Activated CD4-positive, alpha-beta memory T cell treated with anti-CD3 and anti-CD28 coated beads, Interleukin-2, amount 10 ng/mL, durations not matched to agents 7 days and 5 days (primary cell): ENCODE measurements at regions not wholly inside any gene's neighbourhood (a gene's known extent, or its start where the extent isn't known, plus 50 kb on each side); places are given as distances from the start of the nearest gene placed in this dataset.
"Not testable (repeated sequence)": the region's sequence is repeated elsewhere in the genome, so short reads cannot be mapped to it uniquely, and the experiment has no call there.

Experiments used
- CTCF ChIA-PET: fragments of 350-600 bp; sonication (Branson Sonifier 250); formaldehyde crosslinking; loops from one replicate; lab custom pipeline; 2021; ENCODE audit warnings: antibody characterized with exemption, inconsistent platforms; lab: Charles Lee
- POLR2A ChIA-PET: fragments of 350-600 bp; sonication (Branson Sonifier 250); formaldehyde crosslinking; loops from one replicate; lab custom pipeline; 2021; ENCODE audit warnings: antibody characterized with exemption; lab: Charles Lee
- DNase-seq: peaks from one replicate; pipeline ENCODE4 v3.0.0-alpha.2; 2020
- H3K27ac Mint-ChIP-seq: one replicate; pipeline ENCODE4 v1.8.0; 2021; ENCODE audit warnings: mild to moderate bottlenecking, mixed read lengths
- H3K27me3 Mint-ChIP-seq: one replicate; pipeline ENCODE4 v1.8.0; 2021; ENCODE audit warnings: mixed read lengths
- H3K36me3 Mint-ChIP-seq: one replicate; pipeline ENCODE4 v1.8.0; 2021; ENCODE audit warnings: low read depth, mixed read lengths
- H3K4me1 Mint-ChIP-seq: one replicate; pipeline ENCODE4 v1.8.0; 2021; ENCODE audit warnings: mixed read lengths
- H3K4me3 Mint-ChIP-seq: one replicate; pipeline ENCODE4 v1.8.0; 2021; ENCODE audit warnings: mild to moderate bottlenecking, mixed read lengths
- H3K9me3 Mint-ChIP-seq: one replicate; pipeline ENCODE4 v1.8.0; 2021; ENCODE audit warnings: mixed read lengths

DNA sequence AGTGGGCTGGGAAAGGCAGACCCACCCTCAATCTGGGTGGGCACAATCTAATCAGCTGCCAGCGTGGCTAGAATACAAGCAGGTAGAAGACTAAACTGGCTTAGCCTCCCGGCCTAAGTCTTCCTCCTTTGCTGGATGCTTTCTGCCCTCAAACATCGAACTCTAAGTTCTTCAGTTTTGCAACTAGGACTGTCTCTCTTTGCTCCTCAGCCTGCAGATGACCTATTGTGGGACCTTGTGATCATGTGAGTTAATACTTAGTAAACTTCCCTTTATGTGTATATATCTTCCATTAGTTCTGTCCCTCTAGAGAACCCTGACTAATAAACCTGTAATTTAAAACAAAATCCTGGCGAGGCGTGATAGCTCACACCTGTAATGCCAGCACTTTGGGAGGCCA, 51.8 kb upstream of the SLC39A8 start:
- POLR2A ChIA-PET, H3K27ac Mint-ChIP-seq, H3K4me1 Mint-ChIP-seq, H3K36me3 Mint-ChIP-seq, H3K9me3 Mint-ChIP-seq, H3K27me3 Mint-ChIP-seq, H3K4me3 Mint-ChIP-seq, DNase-seq: not testable (repeated sequence)
- CTCF ChIA-PET, result interaction anchor here (0.7 kb wide), 1 partner anchor 34 kb away, joined by 3 read pairs; no protein-coding TSS in a partner anchor

- H3K27me3 Mint-ChIP-seq, result peaks cover 6% of the 10 kb centered on the region
- CTCF ChIA-PET, result no interaction called here
- H3K36me3 Mint-ChIP-seq, result no peaks in the 10 kb centered on the region
- no peak overlapping the region for H3K4me3 Mint-ChIP-seq
- DNase-seq, result no peak
- no peaks in the 10 kb centered on the region for H3K9me3 Mint-ChIP-seq
- no peak overlapping the region for H3K27ac Mint-ChIP-seq
- H3K4me1 Mint-ChIP-seq, result no peaks in the 10 kb centered on the region
- POLR2A ChIA-PET, result no interaction called here
These were observed 53.7 kb upstream of the SLC39A8 start for GRCh38 chr4:102399021-102399420.

- CTCF ChIA-PET, result no interaction called here
- no peak overlapping the region for H3K4me3 Mint-ChIP-seq
- no peaks in the 10 kb centered on the region for H3K4me1 Mint-ChIP-seq
- POLR2A ChIA-PET, result no interaction called here
- no peak overlapping the region for H3K27ac Mint-ChIP-seq
- no peaks in the 10 kb centered on the region for H3K9me3 Mint-ChIP-seq
- no peaks in the 10 kb centered on the region for H3K36me3 Mint-ChIP-seq
- DNase-seq, result no peak
- peaks cover 6% of the 10 kb centered on the region for H3K27me3 Mint-ChIP-seq
These were observed 55.6 kb upstream of the SLC39A8 start for GRCh38 chr4:102400898-102401297.

DNA sequence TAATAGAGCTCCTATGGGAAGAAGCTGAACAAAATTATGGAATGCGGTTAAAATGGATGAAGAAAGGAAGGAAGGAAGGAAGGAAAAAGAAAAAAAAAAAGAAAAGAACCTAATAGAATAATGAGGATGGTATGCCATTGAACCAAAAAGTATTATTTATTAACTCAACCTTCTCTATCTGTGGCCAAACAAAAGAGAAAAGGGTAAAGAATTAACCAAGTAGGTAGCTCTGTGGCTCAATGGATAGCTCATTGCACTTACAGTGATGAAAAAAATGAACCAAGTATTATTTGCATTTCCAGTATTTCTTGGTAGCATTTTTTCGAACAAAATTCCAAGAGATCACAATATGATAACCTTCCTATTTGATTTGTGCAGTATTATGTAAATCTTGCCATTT, 56.9 kb upstream of the SLC39A8 start:
- no peak for DNase-seq
- H3K4me1 Mint-ChIP-seq, result no peaks in the 10 kb centered on the region
- CTCF ChIA-PET, result no interaction called here
- no peak overlapping the region for H3K27ac Mint-ChIP-seq
- POLR2A ChIA-PET, result no interaction called here
- H3K36me3 Mint-ChIP-seq, result no peaks in the 10 kb centered on the region
- peaks cover 6% of the 10 kb centered on the region for H3K27me3 Mint-ChIP-seq
- no peaks in the 10 kb centered on the region for H3K9me3 Mint-ChIP-seq
- H3K4me3 Mint-ChIP-seq, result no peak overlapping the region

DNA sequence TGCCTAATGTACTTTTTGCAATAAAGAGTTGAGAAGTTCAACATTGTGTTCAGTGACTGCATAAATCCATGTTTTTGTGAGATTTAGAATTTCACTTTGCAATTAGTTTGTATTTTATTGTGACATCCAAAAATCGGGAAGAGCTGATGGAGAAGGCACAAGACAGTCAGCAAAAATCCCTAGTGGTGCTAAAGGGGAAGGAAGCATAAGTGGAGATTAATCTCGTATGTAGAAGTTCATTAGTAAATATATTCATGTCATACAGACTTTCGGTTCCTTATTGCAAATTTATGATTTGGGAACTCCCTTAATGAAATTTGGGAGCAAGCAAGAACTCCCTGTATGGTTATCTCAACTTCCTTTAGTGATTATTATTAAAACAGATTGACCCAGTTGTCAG, 57.8 kb upstream of the SLC39A8 start:
- H3K27ac Mint-ChIP-seq, result no peak overlapping the region
- POLR2A ChIA-PET, result no interaction called here
- H3K4me3 Mint-ChIP-seq, result no peak overlapping the region
- peaks cover 6% of the 10 kb centered on the region for H3K27me3 Mint-ChIP-seq
- CTCF ChIA-PET, result no interaction called here
- H3K36me3 Mint-ChIP-seq, result no peaks in the 10 kb centered on the region
- H3K9me3 Mint-ChIP-seq, result no peaks in the 10 kb centered on the region
- no peak for DNase-seq
- no peaks in the 10 kb centered on the region for H3K4me1 Mint-ChIP-seq

DNA sequence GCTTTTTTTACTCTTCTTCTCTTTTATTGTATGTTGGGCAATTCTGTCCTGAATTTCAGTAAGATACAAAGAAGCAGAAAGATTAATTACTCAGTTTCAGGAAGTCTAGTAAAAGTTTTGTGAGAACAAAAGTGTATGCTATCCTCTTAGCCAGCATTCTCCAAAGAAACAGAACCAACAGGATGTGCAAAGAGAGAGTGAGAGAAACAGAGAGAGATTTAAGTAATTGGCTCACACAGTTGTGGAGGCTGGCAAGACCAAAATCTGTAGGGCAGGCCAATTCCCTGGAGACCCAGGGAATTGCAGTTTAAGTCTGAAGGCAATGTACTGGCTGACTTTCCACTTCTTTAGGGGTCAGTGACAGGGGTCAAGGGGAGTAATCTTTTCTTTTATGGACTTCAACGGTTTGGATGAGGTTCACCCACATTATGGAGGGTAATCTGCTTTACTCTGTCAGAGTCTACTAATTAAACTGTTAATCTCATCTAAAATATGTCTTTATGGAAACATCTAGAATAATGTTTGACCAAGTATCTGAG, 59.2 kb upstream of the SLC39A8 start:
- no peak for DNase-seq
- ChIA-PET POLR2A (no interaction called here), CTCF (interaction anchor here (0.7 kb wide), 1 partner anchor 687 kb away, joined by 3 read pairs; no protein-coding TSS in a partner anchor)
- H3K4me3 Mint-ChIP-seq, result no peak overlapping the region
- peaks cover 6% of the 10 kb centered on the region for H3K27me3 Mint-ChIP-seq
- no peaks in the 10 kb centered on the region for H3K36me3 Mint-ChIP-seq
- no peak overlapping the region for H3K27ac Mint-ChIP-seq
- no peaks in the 10 kb centered on the region for H3K4me1 Mint-ChIP-seq
- H3K9me3 Mint-ChIP-seq, result no peaks in the 10 kb centered on the region

DNA sequence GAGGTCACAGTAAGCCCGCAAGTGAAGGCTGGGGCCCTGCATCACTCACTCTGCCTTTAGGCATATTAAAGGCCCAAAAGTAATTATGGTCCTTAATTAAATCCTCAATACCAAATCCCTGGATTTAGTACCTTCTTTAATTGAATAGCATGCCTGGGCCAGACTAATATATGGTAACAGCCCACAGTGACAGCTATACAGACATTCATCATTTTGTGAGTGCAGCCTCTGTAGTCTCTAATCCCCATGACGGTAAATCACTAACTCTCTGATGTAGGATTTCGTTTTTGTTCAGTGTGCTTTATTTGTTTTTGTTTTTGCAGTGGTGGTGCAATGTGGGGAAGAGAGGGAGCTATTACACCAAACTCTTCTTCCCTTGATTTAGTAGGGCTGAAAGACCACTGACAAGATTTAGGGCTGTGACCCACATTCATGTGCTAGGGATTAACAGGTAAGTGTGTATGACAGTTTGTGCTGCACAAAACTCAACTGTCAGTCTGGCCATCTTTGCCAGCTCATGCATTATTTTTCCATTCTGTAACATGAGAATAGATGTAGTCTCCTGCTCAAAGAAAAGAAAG, 60.6 kb upstream of the SLC39A8 start:
- Mint-ChIP-seq H3K4me3 (no peak overlapping the region), H3K27me3 (peaks cover 6% of the 10 kb centered on the region), H3K36me3 (no peaks in the 10 kb centered on the region), H3K27ac (no peak overlapping the region), H3K9me3 (no peaks in the 10 kb centered on the region), H3K4me1 (no peaks in the 10 kb centered on the region)
- no peak for DNase-seq
- POLR2A ChIA-PET, result no interaction called here
- CTCF ChIA-PET, result no interaction called here

- H3K36me3 Mint-ChIP-seq, H3K4me3 Mint-ChIP-seq, H3K4me1 Mint-ChIP-seq, H3K27me3 Mint-ChIP-seq, H3K27ac Mint-ChIP-seq, POLR2A ChIA-PET, H3K9me3 Mint-ChIP-seq, DNase-seq: not testable (repeated sequence)
- CTCF ChIA-PET, result interaction anchor here (0.6 kb wide), 1 partner anchor 653 kb away, joined by 3 read pairs; no protein-coding TSS in a partner anchor
These were observed 65.6 kb upstream of the SLC39A8 start for GRCh38 chr4:102410884-102411283.

- Mint-ChIP-seq H3K27me3 (no peaks in the 10 kb centered on the region), H3K4me1 (no peaks in the 10 kb centered on the region), H3K4me3 (no peak overlapping the region), H3K36me3 (no peaks in the 10 kb centered on the region), H3K27ac (no peak overlapping the region), H3K9me3 (no peaks in the 10 kb centered on the region)
- CTCF ChIA-PET, result no interaction called here
- POLR2A ChIA-PET, result no interaction called here
- no peak for DNase-seq
These were observed 66.1 kb upstream of the SLC39A8 start for GRCh38 chr4:102411408-102411807.

- no peak overlapping the region for H3K4me3 Mint-ChIP-seq
- H3K27ac Mint-ChIP-seq, result no peak overlapping the region
- H3K27me3 Mint-ChIP-seq, result no peaks in the 10 kb centered on the region
- CTCF ChIA-PET, result no interaction called here
- H3K4me1 Mint-ChIP-seq, result no peaks in the 10 kb centered on the region
- H3K9me3 Mint-ChIP-seq, result no peaks in the 10 kb centered on the region
- no peaks in the 10 kb centered on the region for H3K36me3 Mint-ChIP-seq
- POLR2A ChIA-PET, result no interaction called here
- DNase-seq, result no peak
These were observed 71.5 kb upstream of the SLC39A8 start for GRCh38 chr4:102416765-102417164.

- ChIA-PET CTCF (interaction anchor here (1.0 to 2.1 kb wide), 2 partner anchors 10 to 388 kb away, joined by 3 to 6 read pairs; no protein-coding TSS in a partner anchor), POLR2A (no interaction called here)
- Mint-ChIP-seq H3K36me3 (no peaks in the 10 kb centered on the region), H3K27ac (no peak overlapping the region), H3K27me3 (no peaks in the 10 kb centered on the region), H3K4me1 (no peaks in the 10 kb centered on the region), H3K9me3 (no peaks in the 10 kb centered on the region), H3K4me3 (no peak overlapping the region)
- no peak for DNase-seq
These were observed 75.5 kb upstream of the SLC39A8 start for GRCh38 chr4:102420563-102421398.

DNA sequence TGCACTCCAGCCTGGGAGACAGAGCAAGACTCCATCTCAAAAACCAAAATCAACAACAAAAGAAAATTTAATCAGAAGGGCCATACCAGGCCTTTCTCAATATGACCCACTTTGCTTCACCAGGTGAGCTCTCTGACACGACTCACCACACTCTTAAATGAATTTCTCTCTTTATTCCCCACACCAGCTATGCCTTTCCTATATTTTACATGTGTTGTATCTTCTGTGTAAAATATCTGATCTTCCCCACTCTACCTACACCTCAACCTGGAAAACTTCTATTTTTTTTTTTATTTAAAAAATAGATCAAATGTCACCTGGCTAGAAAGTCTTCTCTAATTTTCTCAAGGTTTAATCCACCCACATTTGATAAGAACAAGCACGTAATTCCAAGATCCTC, 77.6 kb upstream of the SLC39A8 start:
- no peaks in the 10 kb centered on the region for H3K9me3 Mint-ChIP-seq
- ChIA-PET CTCF (no interaction called here), POLR2A (no interaction called here)
- H3K4me1 Mint-ChIP-seq, result no peaks in the 10 kb centered on the region
- H3K4me3 Mint-ChIP-seq, result no peak overlapping the region
- H3K27ac Mint-ChIP-seq, result no peak overlapping the region
- no peaks in the 10 kb centered on the region for H3K36me3 Mint-ChIP-seq
- no peak for DNase-seq
- H3K27me3 Mint-ChIP-seq, result no peaks in the 10 kb centered on the region

GRCh38 chr4:102423375-102423774, 77.8 kb upstream of the NFKB1 start:
- H3K9me3 Mint-ChIP-seq, result no peaks in the 10 kb centered on the region
- ChIA-PET POLR2A (no interaction called here), CTCF (no interaction called here)
- no peak overlapping the region for H3K4me3 Mint-ChIP-seq
- no peaks in the 10 kb centered on the region for H3K27me3 Mint-ChIP-seq
- H3K36me3 Mint-ChIP-seq, result no peaks in the 10 kb centered on the region
- H3K4me1 Mint-ChIP-seq, result no peaks in the 10 kb centered on the region
- DNase-seq, result no peak
- no peak overlapping the region for H3K27ac Mint-ChIP-seq
